SK-N-SH (cell line): ENCODE measurements at regions not wholly inside any gene's neighbourhood (a gene's known extent, or its start where the extent isn't known, plus 50 kb on each side); places are given as distances from the start of the nearest gene placed in this dataset.

Experiments used
- CTCF ChIA-PET: fragments of 300-600, 350-600 bp; formaldehyde crosslinking; extraction: SDS; loops from one replicate; lab custom pipeline; 2021; lab: Yijun Ruan, JAX
- POLR2A ChIA-PET: fragments of 350-600 bp; sonication (Branson Sonifier 250); formaldehyde crosslinking; extraction: SDS; loops from one replicate; lab custom pipeline; 2020; ENCODE audit warnings: antibody characterized with exemption, inconsistent platforms; lab: Yijun Ruan, JAX
- DNase-seq: peaks from one replicate; pipeline ENCODE4 v3.0.0; 2012
- H2AFZ ChIP-seq: fragments of 200-600 bp; sonication (generic); 2 replicates; pipeline ENCODE4 v1.8.1; 2016; ENCODE audit warnings: antibody characterized with exemption, mild to moderate bottlenecking, low read depth
- H3F3A ChIP-seq: fragments of 200-600 bp; sonication (generic); replicated peaks from 2 replicates; pipeline ENCODE3; 2016; ENCODE audit warnings: antibody characterized with exemption, mild to moderate bottlenecking; ENCODE audit not compliant: insufficient read depth
- H3K27ac ChIP-seq, 2 experiments: fragments of 200-500 bp in 1 of 2; fragments of 200-600 bp in 1 of 2; sonication (Bioruptor generic) in 1 of 2; sonication (generic), shearing (Covaris generic) in 1 of 2; 2 replicates each; pipeline versions ENCODE4 v1.5.1 to v1.6.1; 2014 to 2016; ENCODE audit warnings: low read depth in 2 of 2, inconsistent platforms in 1 of 2, low read length in 1 of 2, mild to moderate bottlenecking in 1 of 2, mixed read lengths in 1 of 2
- H3K27me3 ChIP-seq: fragments of 200-600 bp; sonication (generic), shearing (Covaris generic); 2 replicates; pipeline ENCODE4 v1.6.1; 2016; ENCODE audit warnings: mixed run types; ENCODE audit not compliant: insufficient read depth
- H3K36me3 ChIP-seq, 2 experiments: fragments of 200-500 bp in 1 of 2; fragments of 200-600 bp in 1 of 2; sonication (Bioruptor generic) in 1 of 2; sonication (generic) in 1 of 2; replicated peaks in 1 of 2; 2 replicates each; pipeline versions ENCODE3 to v1.5.1; 2014 to 2016; ENCODE audit warnings: low read length in 1 of 2, mild to moderate bottlenecking in 1 of 2; ENCODE audit not compliant: insufficient read depth in 2 of 2, control insufficient read depth in 1 of 2
- H3K4me1 ChIP-seq, 2 experiments: fragments of 200-500 bp in 1 of 2; fragments of 200-600 bp in 1 of 2; sonication (Bioruptor generic) in 1 of 2; sonication (generic), shearing (Covaris generic) in 1 of 2; 2 replicates each; pipeline versions ENCODE4 v1.5.1 to v1.6.1; 2014 to 2016; ENCODE audit warnings: low read depth in 1 of 2, low read length in 1 of 2, mixed run types in 1 of 2; ENCODE audit not compliant: insufficient read depth in 2 of 2, control insufficient read depth in 1 of 2
- H3K4me2 ChIP-seq: fragments of 200-600 bp; sonication (generic), shearing (Covaris generic); 2 replicates; pipeline ENCODE4 v1.6.1; 2017; ENCODE audit warnings: mixed run types
- H3K4me3 ChIP-seq, 2 experiments: fragments of 200-500 bp in 1 of 2; fragments of 200-600 bp in 1 of 2; sonication (Bioruptor generic) in 1 of 2; sonication (generic), shearing (Covaris generic) in 1 of 2; 2 replicates each; pipeline versions ENCODE4 v1.5.1 to v1.8.1; 2014 to 2016; ENCODE audit warnings: low read depth in 2 of 2, inconsistent platforms in 1 of 2, low read length in 1 of 2, mild to moderate bottlenecking in 1 of 2, mixed read lengths in 1 of 2, moderate library complexity in 1 of 2
- H3K79me2 ChIP-seq: fragments of 200-600 bp; sonication (generic); 2 replicates; pipeline ENCODE4 v1.8.1; 2017; ENCODE audit warnings: mild to moderate bottlenecking; ENCODE audit not compliant: insufficient read depth
- H3K9ac ChIP-seq: fragments of 200-600 bp; sonication (generic); 2 replicates; pipeline ENCODE4 v1.6.1; 2017; ENCODE audit warnings: mixed run types
- H3K9me2 ChIP-seq: fragments of 200-600 bp; sonication (generic); 2 replicates; pipeline ENCODE4 v1.6.1; 2017; ENCODE audit warnings: mixed run types
- H3K9me3 ChIP-seq: fragments of 200-600 bp; sonication (generic); 2 replicates; pipeline ENCODE4 v1.6.1; 2017; ENCODE audit warnings: mixed run types, mild to moderate bottlenecking, moderate library complexity
- H4K20me1 ChIP-seq: fragments of 200-600 bp; sonication (generic); 2 replicates; pipeline ENCODE4 v1.6.1; 2017; ENCODE audit warnings: mild to moderate bottlenecking, mixed run types; ENCODE audit not compliant: insufficient read depth
- CHD2 ChIP-seq: fragments of 150-350 bp; IDR thresholded peaks from 2 replicates; pipeline ENCODE4 v1.6.1; 2018; ENCODE audit warnings: low read length; ENCODE audit not compliant: partially characterized antibody
- ELF1 ChIP-seq: IDR thresholded peaks from 2 replicates; pipeline ENCODE4 v1.4.0; 2012
- EP300 ChIP-seq, 2 experiments: IDR thresholded peaks; 2 replicates each; pipeline versions ENCODE4 v1.4.0 to v1.6.1; 2012; ENCODE audit warnings: borderline replicate concordance in 1 of 2, low read depth in 1 of 2, low read length in 1 of 2
- FOSL2 ChIP-seq: IDR thresholded peaks from 2 replicates; pipeline ENCODE4 v1.4.0; 2012; ENCODE audit warnings: low read depth, mild to moderate bottlenecking, moderate library complexity, borderline replicate concordance
- FOXJ3 ChIP-seq: sonication (generic); formaldehyde crosslinking; IDR thresholded peaks from 2 replicates; pipeline ENCODE4 v1.5.1; 2020; ENCODE audit warnings: mild to moderate bottlenecking, missing genetic modification reagents
- FOXM1 ChIP-seq: IDR thresholded peaks from 2 replicates; pipeline ENCODE4 v1.4.0; 2012; ENCODE audit warnings: low read depth, mild to moderate bottlenecking
- JUND ChIP-seq: IDR thresholded peaks from 2 replicates; pipeline ENCODE4 v1.4.0; 2012
- MEF2A ChIP-seq: IDR thresholded peaks from 2 replicates; pipeline ENCODE4 v1.4.0; 2012; ENCODE audit warnings: low read depth, borderline replicate concordance
- MXI1 ChIP-seq: IDR thresholded peaks from 2 replicates; pipeline ENCODE4 v1.6.1; 2012; ENCODE audit warnings: mild to moderate bottlenecking, low read depth, low read length, improper control_type of control experiment
- RCOR1 ChIP-seq: fragments of 150-350 bp; IDR thresholded peaks from 2 replicates; pipeline ENCODE4 v1.6.1; 2017; ENCODE audit warnings: antibody characterized with exemption, low read length
- RXRA ChIP-seq: IDR thresholded peaks from 2 replicates; pipeline ENCODE4 v1.4.0; 2012; ENCODE audit warnings: low read depth, mild to moderate bottlenecking, borderline replicate concordance
- SIN3A ChIP-seq: IDR thresholded peaks from 2 replicates; pipeline ENCODE4 v1.6.1; 2012; ENCODE audit warnings: low read depth, mild to moderate bottlenecking, low read length, moderate library complexity, borderline replicate concordance
- SMC3 ChIP-seq: IDR thresholded peaks from 2 replicates; pipeline ENCODE4 v1.6.1; 2012; ENCODE audit warnings: low read depth, low read length, improper control_type of control experiment
- YY1 ChIP-seq: IDR thresholded peaks from 2 replicates; pipeline ENCODE4 v1.4.0; 2012; ENCODE audit warnings: low read depth, mild to moderate bottlenecking
- WGBS: methylation state at CpG from one replicate; pipeline ENCODE4 v1.1.6; 2017; ENCODE audit warnings: low lambda C conversion rate; 5-methylcytosine and 5-hydroxymethylcytosine counted together
- TF ChIP-seq, protein P1 (sequence below): fragments of 150-350 bp; IDR thresholded peaks from 2 replicates; pipeline ENCODE4 v1.6.1; 2017; ENCODE audit warnings: antibody characterized with exemption, low read length, low read depth, borderline replicate concordance
- TF ChIP-seq, protein P2 (sequence below): fragments of 200-600 bp; sonication (generic); IDR thresholded peaks from 2 replicates; pipeline ENCODE4 v1.6.1; 2017; ENCODE audit warnings: antibody characterized with exemption, mild to moderate bottlenecking, moderate library complexity
- TF ChIP-seq, protein P3 (sequence below): IDR thresholded peaks from 2 replicates; pipeline ENCODE4; 2012
- TF ChIP-seq, protein P4 (sequence below): fragments of 150-350 bp; IDR thresholded peaks from 2 replicates; pipeline ENCODE4 v1.6.1; 2016; ENCODE audit warnings: mild to moderate bottlenecking, low read depth, low read length
- TF ChIP-seq, protein P5 (sequence below): IDR thresholded peaks from 2 replicates; pipeline ENCODE4 v1.4.0; 2012; ENCODE audit warnings: low read depth, borderline replicate concordance

DNA sequence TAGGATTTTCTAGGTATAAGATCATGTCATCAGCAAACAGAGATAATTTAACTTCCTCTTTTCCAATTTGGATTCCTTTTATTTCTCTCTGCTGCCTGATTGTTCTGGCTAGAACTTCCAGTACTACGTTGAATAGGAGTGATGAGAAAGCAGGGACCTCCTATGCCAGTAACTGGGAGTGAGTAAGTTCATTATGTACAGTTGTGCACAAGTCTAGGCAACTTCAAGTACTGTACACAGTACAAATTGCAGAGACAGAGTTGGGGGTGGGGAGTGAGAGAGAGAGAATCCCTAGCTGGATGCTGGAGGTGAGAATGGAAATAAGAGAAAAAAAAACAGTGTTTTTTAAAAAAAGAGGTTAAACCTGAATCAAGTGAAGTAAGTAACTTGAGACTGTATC, 210.2 kb downstream of the MMUT start:
- no peak for DNase-seq
- ChIA-PET POLR2A (no interaction called here), CTCF (no interaction called here)
- no peaks in the 10 kb centered on the region for H3K9me3 ChIP-seq
- H3F3A ChIP-seq, result no peaks in the 10 kb centered on the region
- no peaks in the 10 kb centered on the region for H4K20me1 ChIP-seq
- no peaks in the 10 kb centered on the region for H3K27me3 ChIP-seq
- no peak overlapping the region for H3K4me3 ChIP-seq
- 5% methylated on average over 1 of the region's 1 CpG for WGBS
- no peaks in the 10 kb centered on the region for H3K9me2 ChIP-seq
- no peak overlapping the region for H3K27ac ChIP-seq
- H3K36me3 ChIP-seq, result no peaks in the 10 kb centered on the region
- H2AFZ ChIP-seq, result no peak overlapping the region
- no peaks in the 10 kb centered on the region for H3K79me2 ChIP-seq
- no peak for TF ChIP-seq SMC3
- TF ChIP-seq, protein P1, sequence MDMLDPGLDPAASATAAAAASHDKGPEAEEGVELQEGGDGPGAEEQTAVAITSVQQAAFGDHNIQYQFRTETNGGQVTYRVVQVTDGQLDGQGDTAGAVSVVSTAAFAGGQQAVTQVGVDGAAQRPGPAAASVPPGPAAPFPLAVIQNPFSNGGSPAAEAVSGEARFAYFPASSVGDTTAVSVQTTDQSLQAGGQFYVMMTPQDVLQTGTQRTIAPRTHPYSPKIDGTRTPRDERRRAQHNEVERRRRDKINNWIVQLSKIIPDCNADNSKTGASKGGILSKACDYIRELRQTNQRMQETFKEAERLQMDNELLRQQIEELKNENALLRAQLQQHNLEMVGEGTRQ, result no peak
- no peak for TF ChIP-seq MXI1
- TF ChIP-seq FOSL2, result no peak
- no peak for TF ChIP-seq RXRA
- no peak for TF ChIP-seq YY1
- TF ChIP-seq SIN3A, result no peak
- TF ChIP-seq FOXJ3 (CRISPR knock-in tag), result no peak
- no peak for TF ChIP-seq RCOR1
- TF ChIP-seq ELF1, result no peak
- TF ChIP-seq FOXM1, result no peak
- TF ChIP-seq MEF2A, result no peak
- no peak for TF ChIP-seq EP300 (IDR thresholded peaks at IDR 0.05; ENCODE audit: borderline replicate concordance in 1 of 2, low read depth in 1 of 2, low read length in 1 of 2)
- TF ChIP-seq, protein P2, sequence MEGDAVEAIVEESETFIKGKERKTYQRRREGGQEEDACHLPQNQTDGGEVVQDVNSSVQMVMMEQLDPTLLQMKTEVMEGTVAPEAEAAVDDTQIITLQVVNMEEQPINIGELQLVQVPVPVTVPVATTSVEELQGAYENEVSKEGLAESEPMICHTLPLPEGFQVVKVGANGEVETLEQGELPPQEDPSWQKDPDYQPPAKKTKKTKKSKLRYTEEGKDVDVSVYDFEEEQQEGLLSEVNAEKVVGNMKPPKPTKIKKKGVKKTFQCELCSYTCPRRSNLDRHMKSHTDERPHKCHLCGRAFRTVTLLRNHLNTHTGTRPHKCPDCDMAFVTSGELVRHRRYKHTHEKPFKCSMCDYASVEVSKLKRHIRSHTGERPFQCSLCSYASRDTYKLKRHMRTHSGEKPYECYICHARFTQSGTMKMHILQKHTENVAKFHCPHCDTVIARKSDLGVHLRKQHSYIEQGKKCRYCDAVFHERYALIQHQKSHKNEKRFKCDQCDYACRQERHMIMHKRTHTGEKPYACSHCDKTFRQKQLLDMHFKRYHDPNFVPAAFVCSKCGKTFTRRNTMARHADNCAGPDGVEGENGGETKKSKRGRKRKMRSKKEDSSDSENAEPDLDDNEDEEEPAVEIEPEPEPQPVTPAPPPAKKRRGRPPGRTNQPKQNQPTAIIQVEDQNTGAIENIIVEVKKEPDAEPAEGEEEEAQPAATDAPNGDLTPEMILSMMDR, result no peak
- TF ChIP-seq, protein P3, sequence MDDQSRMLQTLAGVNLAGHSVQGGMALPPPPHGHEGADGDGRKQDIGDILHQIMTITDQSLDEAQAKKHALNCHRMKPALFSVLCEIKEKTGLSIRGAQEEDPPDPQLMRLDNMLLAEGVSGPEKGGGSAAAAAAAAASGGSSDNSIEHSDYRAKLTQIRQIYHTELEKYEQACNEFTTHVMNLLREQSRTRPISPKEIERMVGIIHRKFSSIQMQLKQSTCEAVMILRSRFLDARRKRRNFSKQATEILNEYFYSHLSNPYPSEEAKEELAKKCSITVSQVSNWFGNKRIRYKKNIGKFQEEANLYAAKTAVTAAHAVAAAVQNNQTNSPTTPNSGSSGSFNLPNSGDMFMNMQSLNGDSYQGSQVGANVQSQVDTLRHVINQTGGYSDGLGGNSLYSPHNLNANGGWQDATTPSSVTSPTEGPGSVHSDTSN, result no peak
- TF ChIP-seq, protein P4, sequence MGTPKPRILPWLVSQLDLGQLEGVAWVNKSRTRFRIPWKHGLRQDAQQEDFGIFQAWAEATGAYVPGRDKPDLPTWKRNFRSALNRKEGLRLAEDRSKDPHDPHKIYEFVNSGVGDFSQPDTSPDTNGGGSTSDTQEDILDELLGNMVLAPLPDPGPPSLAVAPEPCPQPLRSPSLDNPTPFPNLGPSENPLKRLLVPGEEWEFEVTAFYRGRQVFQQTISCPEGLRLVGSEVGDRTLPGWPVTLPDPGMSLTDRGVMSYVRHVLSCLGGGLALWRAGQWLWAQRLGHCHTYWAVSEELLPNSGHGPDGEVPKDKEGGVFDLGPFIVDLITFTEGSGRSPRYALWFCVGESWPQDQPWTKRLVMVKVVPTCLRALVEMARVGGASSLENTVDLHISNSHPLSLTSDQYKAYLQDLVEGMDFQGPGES, result no peak
- no peak for TF ChIP-seq JUND
- TF ChIP-seq, protein P5, sequence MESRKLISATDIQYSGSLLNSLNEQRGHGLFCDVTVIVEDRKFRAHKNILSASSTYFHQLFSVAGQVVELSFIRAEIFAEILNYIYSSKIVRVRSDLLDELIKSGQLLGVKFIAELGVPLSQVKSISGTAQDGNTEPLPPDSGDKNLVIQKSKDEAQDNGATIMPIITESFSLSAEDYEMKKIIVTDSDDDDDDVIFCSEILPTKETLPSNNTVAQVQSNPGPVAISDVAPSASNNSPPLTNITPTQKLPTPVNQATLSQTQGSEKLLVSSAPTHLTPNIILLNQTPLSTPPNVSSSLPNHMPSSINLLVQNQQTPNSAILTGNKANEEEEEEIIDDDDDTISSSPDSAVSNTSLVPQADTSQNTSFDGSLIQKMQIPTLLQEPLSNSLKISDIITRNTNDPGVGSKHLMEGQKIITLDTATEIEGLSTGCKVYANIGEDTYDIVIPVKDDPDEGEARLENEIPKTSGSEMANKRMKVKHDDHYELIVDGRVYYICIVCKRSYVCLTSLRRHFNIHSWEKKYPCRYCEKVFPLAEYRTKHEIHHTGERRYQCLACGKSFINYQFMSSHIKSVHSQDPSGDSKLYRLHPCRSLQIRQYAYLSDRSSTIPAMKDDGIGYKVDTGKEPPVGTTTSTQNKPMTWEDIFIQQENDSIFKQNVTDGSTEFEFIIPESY, result no peak
- TF ChIP-seq CHD2, result no peak
- H3K4me2 ChIP-seq, result no peak overlapping the region
- H3K9ac ChIP-seq, result no peak overlapping the region
- H3K4me1 ChIP-seq, result no peaks in the 10 kb centered on the region
